Fibroblast of upper back skin (primary cell): ENCODE measurements at regions not wholly inside any gene's neighbourhood (a gene's known extent, or its start where the extent isn't known, plus 50 kb on each side); places are given as distances from the start of the nearest gene placed in this dataset.
"Not testable (repeated sequence)": the region's sequence is repeated elsewhere in the genome, so short reads cannot be mapped to it uniquely, and the experiment has no call there.

Experiments
- DNase-seq: peaks from one replicate; pipeline ENCODE4 v3.0.0-alpha.2; 2013

GRCh38 chr14:57150449-57150848 is 118.3 kb downstream of the EXOC5 start:
- DNase-seq = no peak

- DNase-seq = no peak
Observed at GRCh38 chr14:57139173-57139572, 129.5 kb downstream of the EXOC5 start.

GRCh38 chr14:57136669-57137328 is 131.9 kb downstream of the EXOC5 start:
- DNase-seq = no peak

- DNase-seq = not testable (repeated sequence)
Observed at GRCh38 chr14:57127809-57128208, 140.9 kb downstream of the EXOC5 start.

- DNase-seq = no peak
Observed at GRCh38 chr14:57122129-57122528, 146.6 kb downstream of the EXOC5 start.

GRCh38 chr14:57112072-57112807 is 156.5 kb downstream of the EXOC5 start:
- not testable (repeated sequence) for DNase-seq

GRCh38 chr14:57110411-57110810 is 158.3 kb downstream of the EXOC5 start:
- DNase-seq = not testable (repeated sequence)

GRCh38 chr14:57091030-57091608 is 177.6 kb downstream of the EXOC5 start:
- DNase-seq = no peak

GRCh38 chr14:57089901-57090300 is 178.8 kb downstream of the EXOC5 start:
- no peak for DNase-seq

GRCh38 chr14:57087841-57088240 is 180.9 kb downstream of the EXOC5 start:
- DNase-seq = no peak

- no peak for DNase-seq
Observed at GRCh38 chr14:57086271-57087162, 182.2 kb downstream of the EXOC5 start.

- DNase-seq = no peak
Observed at GRCh38 chr14:57085801-57086200, 182.9 kb downstream of the EXOC5 start.

- DNase-seq = no peak
Observed at GRCh38 chr14:57085043-57085442, 183.7 kb downstream of the EXOC5 start.

GRCh38 chr14:57080691-57081090 is 188.0 kb downstream of the EXOC5 start:
- no peak for DNase-seq

- DNase-seq = no peak
Observed at GRCh38 chr14:57078054-57078453, 190.7 kb downstream of the EXOC5 start.

- DNase-seq = no peak
Observed at GRCh38 chr14:57073986-57074385, 194.7 kb downstream of the EXOC5 start.

GRCh38 chr14:57071639-57072038 is 197.1 kb downstream of the EXOC5 start:
- no peak for DNase-seq

- DNase-seq = no peak
Observed at GRCh38 chr14:57069702-57070101, 199.0 kb downstream of the EXOC5 start.

- DNase-seq = no peak
Observed at GRCh38 chr14:57068511-57068910, 200.2 kb downstream of the EXOC5 start.

GRCh38 chr14:57066887-57067513 is 201.7 kb downstream of the EXOC5 start:
- DNase-seq = peak; percentile 2

GRCh38 chr14:57066463-57066862 is 202.2 kb downstream of the EXOC5 start:
- DNase-seq = no peak

GRCh38 chr14:57061009-57061711 is 207.5 kb downstream of the EXOC5 start:
- no peak for DNase-seq
